ENCODE measurements at regions not wholly inside any gene's neighbourhood (a gene's known extent, or its start where the extent isn't known, plus 50 kb on each side); places are given as distances from the start of the nearest gene placed in this dataset.

DNA sequence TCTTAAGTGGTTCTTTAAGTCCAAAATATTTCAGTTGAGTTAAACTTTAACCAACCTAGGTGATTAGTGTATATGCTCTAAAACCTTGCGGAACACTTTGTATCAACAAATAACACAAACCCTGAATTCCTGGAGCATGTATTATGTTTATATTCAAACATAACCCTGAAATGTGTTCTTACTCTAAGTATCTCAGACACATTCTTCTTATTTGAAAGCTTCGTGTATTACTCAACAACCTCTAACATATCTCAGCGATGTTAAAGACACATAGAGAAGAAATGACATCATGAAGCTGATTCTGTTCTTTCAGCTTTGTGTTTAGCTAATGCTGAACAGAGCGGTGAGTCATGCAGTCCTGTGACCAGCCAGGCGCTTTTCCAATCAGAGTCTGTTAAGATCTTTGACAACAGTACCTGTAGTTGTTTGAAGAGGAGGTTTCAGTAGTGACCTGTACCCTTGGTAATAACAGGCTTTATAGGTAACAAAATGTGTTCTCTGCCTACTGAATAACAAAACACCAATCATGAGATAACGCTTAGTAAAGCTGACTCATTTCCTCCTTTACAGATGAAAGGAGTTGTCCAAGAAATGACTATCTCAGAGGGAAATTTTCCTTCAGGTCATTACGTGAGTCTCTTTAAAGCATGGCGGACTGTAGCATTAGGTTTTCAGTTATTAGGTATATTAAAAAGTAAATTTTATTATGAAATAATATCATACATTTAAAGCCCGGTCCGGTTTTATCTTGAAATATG is 67.3 kb upstream of the KLF6 start:
- H3K27ac ChIP-seq: peak overlapping the region; percentile 98
- DNase-seq (ENCODE audit: low read depth, low spot score): peak; percentile 100

DNA sequence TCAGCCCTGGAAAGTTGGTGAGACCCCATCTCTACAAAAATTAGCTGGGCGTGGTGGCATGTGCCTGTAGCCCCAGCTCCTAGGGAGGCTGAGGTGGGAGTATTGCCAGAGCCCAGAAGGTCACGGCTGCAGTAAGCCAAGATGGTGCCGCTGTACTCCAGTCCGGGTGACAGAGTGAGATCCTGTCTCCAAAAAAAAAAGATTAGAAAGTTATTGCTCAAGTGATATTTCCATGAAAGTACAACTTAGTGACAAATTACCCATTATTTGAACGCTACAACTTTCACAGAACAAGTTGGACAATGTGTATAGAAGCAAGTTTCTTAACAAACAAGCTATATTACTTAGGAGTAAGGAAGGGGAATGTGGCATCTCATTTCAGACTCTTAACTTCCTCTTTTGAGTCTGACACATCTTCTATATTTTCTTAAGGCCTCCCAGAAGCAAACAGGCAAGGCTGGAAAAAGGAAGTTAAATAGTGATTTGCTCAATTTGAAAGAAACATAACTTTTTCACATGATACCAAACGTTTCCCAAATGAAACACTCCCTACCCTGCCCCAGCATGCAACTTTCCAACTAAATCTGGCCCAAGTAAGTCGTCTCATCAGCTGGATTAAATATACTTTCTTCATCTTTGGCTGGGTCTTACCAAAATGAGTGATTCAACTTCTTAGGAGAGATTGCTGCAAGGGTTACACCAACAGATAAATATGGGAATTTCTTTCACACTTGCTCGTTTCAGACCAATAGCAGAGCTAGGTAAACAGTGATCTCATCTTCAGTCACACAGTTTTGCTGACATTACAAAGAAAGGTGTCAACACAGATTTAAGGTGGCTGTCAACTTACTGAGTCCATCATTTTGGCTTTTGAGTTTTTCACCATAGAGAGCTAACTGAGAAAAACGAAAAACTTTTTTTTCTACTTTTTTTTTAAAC is 66.3 kb upstream of the KLF6 start:
- peak; percentile 98 for DNase-seq (ENCODE audit: low read depth, low spot score)
- H3K27ac ChIP-seq: peak overlapping the region; percentile 98

DNA sequence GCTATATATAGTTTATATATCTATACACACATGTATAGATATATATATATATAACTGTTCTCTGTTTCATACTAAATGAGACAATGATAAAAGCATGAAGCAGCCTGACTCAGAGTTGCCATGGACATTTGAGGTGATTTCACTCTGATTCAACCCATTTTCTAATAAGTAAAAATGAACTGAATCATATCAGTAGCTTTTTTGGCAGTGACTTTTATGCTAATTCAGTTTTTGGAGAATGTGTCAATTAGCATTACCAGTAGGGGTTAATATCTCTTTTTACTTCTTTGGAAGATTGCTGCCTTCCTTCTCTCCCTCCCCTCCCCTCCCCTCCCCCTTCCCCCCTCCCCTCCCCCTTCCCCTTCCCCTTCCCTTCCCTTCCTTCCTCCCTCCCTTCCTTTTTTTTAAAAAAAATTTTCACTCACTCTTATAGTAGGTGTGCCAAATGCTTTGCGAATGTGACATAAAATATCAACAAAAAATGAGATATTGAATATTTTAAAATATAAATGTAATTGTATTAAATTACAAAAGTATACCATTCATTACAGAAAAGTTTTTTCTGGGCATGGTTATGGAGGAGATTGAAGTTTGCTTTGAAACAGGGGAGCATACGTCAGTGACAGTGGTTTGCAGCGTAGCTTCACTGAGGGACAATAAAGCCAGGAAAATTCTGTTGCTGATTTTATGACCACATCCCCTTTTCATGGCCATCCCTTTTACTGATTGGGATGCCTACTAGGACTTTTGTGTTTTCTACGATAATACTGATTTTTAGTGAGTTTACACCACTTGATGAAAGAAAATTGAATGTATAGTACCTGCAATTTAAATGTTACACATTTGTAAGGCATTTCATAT is 64.0 kb upstream of the KLF6 start:
- no peak for DNase-seq (ENCODE audit: low read depth, low spot score)
- peak overlapping the region; percentile 98 for H3K27ac ChIP-seq

DNA sequence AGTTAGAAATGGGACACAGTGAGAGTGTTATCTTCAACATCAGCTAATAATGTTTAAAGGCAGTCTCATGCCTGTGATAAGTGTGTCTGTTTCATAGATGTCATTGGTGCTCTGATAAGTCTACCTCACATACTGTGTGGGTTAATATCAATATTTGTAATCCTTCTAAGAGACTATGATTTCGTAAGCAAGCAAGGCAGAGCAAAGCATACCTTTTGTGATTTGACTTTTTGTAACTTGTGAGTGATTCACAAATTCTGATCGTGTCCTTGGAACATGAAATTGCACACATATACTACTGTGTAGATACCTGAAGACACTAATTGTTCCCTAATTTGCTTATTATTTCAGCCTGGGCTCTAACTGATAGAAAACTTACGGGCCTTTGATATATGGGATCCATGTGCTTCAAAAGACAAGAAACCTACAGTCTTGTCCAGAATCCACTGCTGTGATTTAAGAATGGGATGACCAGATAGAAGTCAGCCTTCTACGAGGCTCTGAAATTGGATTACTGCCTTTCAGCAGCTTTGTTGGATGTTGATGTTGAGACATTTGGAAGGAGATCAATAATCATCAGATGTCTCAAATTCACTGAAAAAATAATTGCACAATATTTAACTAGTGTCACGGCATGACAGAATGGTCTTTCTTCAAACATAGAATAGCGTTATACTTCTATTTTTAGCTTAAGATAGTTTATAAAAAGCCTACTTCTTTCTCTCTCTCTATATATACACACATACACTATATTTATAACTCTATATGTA is 63.2 kb upstream of the KLF6 start:
- DNase-seq (ENCODE audit: low read depth, low spot score): no peak
- peak overlapping the region; percentile 98 for H3K27ac ChIP-seq

DNA sequence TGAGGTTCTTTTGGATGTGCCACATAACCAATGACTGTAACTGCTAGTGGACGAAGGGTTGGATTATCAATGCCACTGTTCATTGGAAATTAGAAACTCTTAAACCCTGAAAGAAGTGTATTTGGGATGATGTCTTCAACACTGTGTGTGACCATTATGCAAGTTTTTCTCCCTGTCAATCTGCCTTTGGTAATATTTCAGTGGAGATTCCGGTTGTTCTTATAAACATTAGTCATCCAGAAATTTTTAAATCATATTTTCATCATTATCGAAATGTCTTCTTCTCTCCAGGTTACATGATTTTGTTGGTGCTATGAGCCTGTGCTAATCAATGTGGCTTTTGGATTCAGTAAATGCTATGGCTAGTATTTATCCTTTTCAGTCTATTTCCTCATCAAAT is 61.7 kb upstream of the KLF6 start:
- no peak for DNase-seq (ENCODE audit: low read depth, low spot score)
- H3K27ac ChIP-seq: no peak overlapping the region

DNA sequence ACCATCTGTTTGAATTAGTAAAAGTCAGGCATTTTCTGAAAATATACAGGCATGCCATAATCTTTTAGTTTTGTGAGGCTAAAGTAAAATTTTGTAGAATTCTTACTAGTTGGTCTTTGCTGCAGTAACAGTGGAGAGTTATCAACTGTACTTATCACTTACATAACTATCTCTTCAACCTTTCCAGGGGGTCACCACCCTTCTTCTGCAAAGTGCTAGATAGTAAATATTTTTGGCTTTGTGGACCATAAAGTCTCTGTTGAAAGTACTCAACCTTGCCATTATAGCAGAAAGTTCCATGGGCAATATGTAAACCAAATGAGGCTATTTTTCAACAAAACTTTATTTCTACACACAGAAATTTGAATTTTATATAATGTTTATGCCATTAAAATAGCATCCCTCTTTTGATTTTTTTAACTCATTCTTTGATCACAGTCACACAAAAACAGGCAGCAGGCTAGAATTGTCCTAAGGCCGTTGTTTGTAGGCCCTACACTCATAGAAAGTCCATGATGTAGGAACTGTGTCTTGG is 59.5 kb upstream of the KLF6 start:
- no peak overlapping the region for H3K27ac ChIP-seq
- DNase-seq (ENCODE audit: low read depth, low spot score): no peak

DNA sequence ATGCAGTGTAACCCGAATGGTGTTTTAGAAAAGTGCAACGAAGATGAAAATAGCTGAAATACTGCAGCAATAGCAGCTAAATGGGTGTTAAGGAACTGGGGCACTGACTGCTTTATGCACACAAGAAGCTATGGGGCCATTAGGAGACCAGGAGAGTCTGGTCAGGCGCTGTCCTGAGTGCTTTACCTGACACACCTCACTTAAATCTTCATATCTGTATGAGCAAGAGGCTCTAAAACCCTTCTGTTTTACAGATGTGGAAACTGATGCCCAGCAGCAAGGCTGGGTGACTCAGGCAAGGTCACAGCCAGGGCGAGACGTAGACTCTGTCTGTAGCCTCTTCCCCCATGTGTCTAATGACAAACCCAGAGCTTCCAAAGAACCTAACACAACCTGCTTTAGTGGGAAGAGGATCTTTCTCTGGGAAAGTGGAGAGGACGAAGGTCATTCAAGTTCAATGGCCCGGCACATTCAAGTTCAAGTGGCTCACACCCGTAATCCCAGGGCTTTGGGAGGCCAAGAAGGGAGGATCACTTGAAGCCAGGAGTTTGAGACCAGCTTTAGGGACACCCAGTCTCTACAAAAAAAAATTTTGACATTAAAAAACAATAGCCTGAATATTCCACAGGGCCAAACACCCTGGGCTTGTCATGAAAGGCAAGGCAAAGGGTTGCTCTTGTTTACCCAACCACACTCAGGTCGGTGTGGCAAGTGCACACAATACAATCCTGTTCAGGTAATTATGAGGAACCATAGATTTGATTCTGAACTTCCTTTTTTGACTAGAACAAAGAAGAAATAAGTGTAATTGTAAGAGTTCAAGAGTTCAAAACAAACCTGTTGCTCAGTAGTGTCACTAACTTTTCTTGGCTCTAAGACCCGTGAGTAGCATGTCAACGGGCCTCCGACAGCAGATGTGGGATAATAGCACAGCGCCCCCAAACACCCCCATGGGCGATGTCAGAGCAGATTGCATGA is 53.7 kb upstream of the KLF6 start:
- DNase-seq (ENCODE audit: low read depth, low spot score): no peak
- H3K27ac ChIP-seq: no peak overlapping the region

DNA sequence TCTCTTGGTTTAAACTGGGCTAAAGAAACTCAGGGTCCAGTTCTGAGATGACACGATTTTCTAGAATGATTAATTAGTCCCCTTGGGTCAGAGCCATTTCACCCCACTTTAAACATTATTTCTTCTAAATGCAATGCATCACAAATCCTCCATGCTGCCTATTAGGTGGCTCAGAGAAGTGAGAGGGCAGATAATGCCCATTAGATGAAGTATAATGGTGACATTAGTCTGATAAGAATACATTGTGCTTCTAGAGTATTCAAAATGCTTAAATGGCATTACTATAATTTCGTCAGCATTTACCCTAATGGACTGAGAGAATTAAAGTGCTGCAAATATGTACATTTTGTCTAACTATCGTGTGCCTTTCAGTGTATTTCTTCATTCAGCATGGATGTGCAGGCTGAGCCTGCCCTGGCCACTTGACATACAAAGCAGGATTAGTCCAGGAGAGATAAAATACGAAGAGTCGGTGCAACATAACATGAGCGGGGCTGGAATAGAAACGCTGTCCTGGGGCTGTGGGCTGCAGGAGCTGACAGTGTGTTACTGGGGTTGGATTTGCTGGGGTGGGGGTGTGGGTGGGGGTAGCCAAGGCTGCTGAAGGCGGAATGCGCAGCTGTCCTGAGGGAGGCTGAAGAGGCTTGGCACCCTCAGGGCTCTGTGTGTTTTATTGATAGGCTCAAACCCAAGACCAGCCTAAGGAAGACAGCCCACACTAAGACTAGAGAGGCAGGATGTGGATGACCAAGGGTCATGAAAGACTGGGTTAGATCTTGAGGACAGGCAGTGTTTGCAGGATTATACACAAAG is 52.8 kb upstream of the KLF6 start:
- DNase-seq (ENCODE audit: low read depth, low spot score): no peak
- H3K27ac ChIP-seq: no peak overlapping the region

DNA sequence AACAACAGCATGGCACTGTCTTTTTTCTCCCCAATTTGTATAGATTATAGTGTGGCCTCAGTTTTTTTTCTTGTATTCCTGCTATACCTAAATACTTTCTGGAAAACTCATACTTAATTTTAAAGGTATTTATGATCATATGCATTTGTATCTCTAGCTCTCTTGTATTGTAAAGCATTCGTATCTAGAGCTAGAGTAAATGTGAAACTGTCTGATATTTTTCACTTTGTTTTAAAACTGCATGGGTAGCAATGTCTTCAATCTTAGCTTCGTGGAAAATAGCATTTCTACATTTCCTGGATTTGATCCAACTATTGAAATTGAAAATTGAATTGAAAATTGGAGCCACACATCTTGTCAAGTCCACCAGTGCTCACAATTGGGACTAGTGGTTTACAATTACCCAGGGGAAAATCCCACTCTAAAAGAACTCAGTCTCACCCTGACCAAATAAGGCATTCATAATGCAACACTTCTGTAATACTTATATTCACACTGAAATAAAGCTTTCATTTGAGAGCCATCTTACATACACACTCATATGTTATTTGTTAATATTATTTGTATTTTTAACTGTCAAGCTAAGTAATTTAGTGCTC is 51.3 kb upstream of the KLF6 start:
- no peak for DNase-seq (ENCODE audit: low read depth, low spot score)
- no peak overlapping the region for H3K27ac ChIP-seq

DNA sequence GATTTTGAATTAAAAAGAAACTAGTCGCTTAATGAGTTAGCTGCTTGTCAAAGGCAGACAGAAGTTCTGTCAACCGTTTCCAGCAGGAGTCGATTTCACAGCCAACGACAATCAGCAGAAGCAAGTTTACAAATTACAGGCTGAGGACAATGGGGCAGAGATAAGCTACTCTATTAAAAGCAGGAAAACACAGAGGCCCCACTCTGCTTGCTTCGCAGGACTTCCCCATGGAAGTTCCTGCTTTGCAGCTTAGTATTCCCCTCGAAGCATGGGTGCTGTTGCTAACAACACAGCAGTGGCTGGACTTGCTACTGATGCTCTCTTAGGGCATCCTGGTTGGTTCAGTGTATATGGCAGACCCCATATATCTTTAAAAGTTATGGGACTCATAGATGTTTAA is 50.8 kb upstream of the KLF6 start:
- H3K27ac ChIP-seq: no peak overlapping the region
- DNase-seq (ENCODE audit: low read depth, low spot score): no peak

DNA sequence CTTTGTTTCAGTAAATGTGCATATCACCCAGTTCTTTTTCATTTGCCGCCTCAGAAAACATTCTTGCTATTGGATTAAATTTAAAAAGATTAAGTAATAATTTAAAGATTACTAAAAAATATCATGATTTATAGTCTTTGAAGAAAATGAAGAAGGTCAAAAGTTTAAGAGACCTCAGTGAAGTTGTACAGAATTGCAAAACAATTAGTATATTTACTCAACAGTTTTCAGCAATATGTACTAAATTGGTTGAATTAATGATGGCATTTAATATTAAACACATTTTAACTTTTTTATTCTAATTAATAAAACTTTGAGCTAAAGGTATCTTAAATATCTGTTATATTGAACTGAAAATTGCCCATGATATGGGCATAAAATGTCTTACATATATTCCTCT is 49.9 kb upstream of the KLF6 start:
- DNase-seq (ENCODE audit: low read depth, low spot score): no peak
- H3K27ac ChIP-seq: no peak overlapping the region

Data from epithelial cell of prostate (primary cell).